Esophagus squamous epithelium (tissue), 4 donors: ENCODE measurements at regions not wholly inside any gene's neighbourhood (a gene's known extent, or its start where the extent isn't known, plus 50 kb on each side); places are given as distances from the start of the nearest gene placed in this dataset.

Experiments
- POLR2A ChIP-seq, 4 donors: fragments of 450-650 bp; IDR thresholded peaks; one replicate each; pipeline ENCODE4 v1.6.1; 2017; ENCODE audit warnings: antibody characterized with exemption in 4 of 4, mild to moderate bottlenecking in 4 of 4, moderate library complexity in 3 of 4
- TF ChIP-seq, protein P1 (sequence below), 6 experiments: fragments of 450-650 bp in 4 of 6; fragments of 200-600 bp in 2 of 6; sonication (generic) in 2 of 6; IDR thresholded peaks; one replicate each; pipeline ENCODE4 v1.5.1; 2016 to 2019; ENCODE audit warnings: antibody characterized with exemption in 6 of 6, mild to moderate bottlenecking in 4 of 6, moderate library complexity in 4 of 6

DNA sequence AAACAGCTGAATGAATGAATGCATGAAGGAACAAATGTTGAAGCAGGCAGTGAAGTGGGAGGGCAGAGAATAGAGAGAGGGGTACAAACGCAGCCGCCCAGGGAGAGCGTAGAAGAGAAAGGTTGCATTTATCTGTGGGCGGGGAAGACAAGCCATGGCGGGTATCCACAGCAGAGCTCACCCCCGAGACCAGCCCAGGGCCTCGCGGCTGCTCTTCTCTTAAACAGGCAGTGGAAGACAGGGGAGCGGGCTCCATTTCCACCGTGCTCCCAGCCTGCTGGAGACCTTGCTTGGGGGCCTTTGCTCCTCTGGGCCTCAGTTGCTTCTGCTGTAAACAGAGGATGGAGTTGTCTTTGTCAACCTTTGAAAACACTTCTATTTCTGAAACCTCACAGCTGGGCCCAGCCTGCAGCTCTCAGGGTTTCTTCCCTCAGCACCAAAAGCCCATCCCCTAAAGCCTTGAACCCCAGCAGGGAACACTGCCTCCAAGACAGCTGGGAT is 259.5 kb downstream of the UACA start:
- no peak for TF ChIP-seq POLR2A (IDR thresholded peaks at IDR 0.05)
- TF ChIP-seq, protein P1, sequence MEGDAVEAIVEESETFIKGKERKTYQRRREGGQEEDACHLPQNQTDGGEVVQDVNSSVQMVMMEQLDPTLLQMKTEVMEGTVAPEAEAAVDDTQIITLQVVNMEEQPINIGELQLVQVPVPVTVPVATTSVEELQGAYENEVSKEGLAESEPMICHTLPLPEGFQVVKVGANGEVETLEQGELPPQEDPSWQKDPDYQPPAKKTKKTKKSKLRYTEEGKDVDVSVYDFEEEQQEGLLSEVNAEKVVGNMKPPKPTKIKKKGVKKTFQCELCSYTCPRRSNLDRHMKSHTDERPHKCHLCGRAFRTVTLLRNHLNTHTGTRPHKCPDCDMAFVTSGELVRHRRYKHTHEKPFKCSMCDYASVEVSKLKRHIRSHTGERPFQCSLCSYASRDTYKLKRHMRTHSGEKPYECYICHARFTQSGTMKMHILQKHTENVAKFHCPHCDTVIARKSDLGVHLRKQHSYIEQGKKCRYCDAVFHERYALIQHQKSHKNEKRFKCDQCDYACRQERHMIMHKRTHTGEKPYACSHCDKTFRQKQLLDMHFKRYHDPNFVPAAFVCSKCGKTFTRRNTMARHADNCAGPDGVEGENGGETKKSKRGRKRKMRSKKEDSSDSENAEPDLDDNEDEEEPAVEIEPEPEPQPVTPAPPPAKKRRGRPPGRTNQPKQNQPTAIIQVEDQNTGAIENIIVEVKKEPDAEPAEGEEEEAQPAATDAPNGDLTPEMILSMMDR (IDR thresholded peaks at IDR 0.05), result no peak
